Nephron (organoid): ENCODE measurements at regions not wholly inside any gene's neighbourhood (a gene's known extent, or its start where the extent isn't known, plus 50 kb on each side); places are given as distances from the start of the nearest gene placed in this dataset.

Source experiments
- H3K27ac Mint-ChIP-seq, 3 experiments: 2 replicates each; pipeline ENCODE4 v1.8.0; 2020; ENCODE audit warnings: mixed read lengths in 3 of 3, mild to moderate bottlenecking in 2 of 3, moderate library complexity in 1 of 3
- H3K27me3 Mint-ChIP-seq: 2 replicates; pipeline ENCODE4 v1.8.0; 2021; ENCODE audit warnings: low read depth, mild to moderate bottlenecking, moderate library complexity, mixed read lengths
- H3K36me3 Mint-ChIP-seq: 2 replicates; pipeline ENCODE4 v1.8.0; 2020; ENCODE audit warnings: low read depth, mixed read lengths
- H3K4me1 Mint-ChIP-seq: 2 replicates; pipeline ENCODE4 v1.8.0; 2020; ENCODE audit warnings: mixed read lengths
- H3K4me3 Mint-ChIP-seq, 3 experiments: 2 replicates each; pipeline ENCODE4 v1.8.0; 2020; ENCODE audit warnings: mild to moderate bottlenecking in 3 of 3, mixed read lengths in 3 of 3, moderate library complexity in 2 of 3
- H3K9me3 Mint-ChIP-seq: 2 replicates; pipeline ENCODE4 v1.8.0; 2020; ENCODE audit warnings: mixed read lengths
- CTCF ChIP-seq, 3 experiments: fragments of 200-600 bp; sonication (generic); IDR thresholded peaks; one replicate each; pipeline ENCODE4 v1.5.0; 2021; ENCODE audit warnings: antibody characterized with exemption in 3 of 3; ENCODE audit not compliant: unreplicated experiment in 3 of 3

GRCh38 chr4:54414545-54414944, 185.5 kb downstream of the PDGFRA start:
- Mint-ChIP-seq H3K36me3 (no peaks in the 10 kb centered on the region), H3K4me3 (no peak overlapping the region), H3K27ac (no peak overlapping the region), H3K27me3 (no peaks in the 10 kb centered on the region), H3K9me3 (peaks cover 21% of the 10 kb centered on the region), H3K4me1 (no peaks in the 10 kb centered on the region)
- TF ChIP-seq CTCF (IDR thresholded peaks at IDR 0.05; ENCODE audit: unreplicated experiment in 3 of 3), result no peak

- TF ChIP-seq CTCF (IDR thresholded peaks at IDR 0.05; ENCODE audit: unreplicated experiment in 3 of 3), result no peak
- peaks cover 28% of the 10 kb centered on the region for H3K9me3 Mint-ChIP-seq
Observed at GRCh38 chr4:54417476-54417875, 188.4 kb downstream of the PDGFRA start.

GRCh38 chr4:54418468-54418867, 189.4 kb downstream of the PDGFRA start:
- TF ChIP-seq CTCF (IDR thresholded peaks at IDR 0.05; ENCODE audit: unreplicated experiment in 3 of 3), result no peak
- no peaks in the 10 kb centered on the region for H3K27me3 Mint-ChIP-seq
- no peak overlapping the region for H3K27ac Mint-ChIP-seq
- no peaks in the 10 kb centered on the region for H3K36me3 Mint-ChIP-seq
- no peaks in the 10 kb centered on the region for H3K4me1 Mint-ChIP-seq
- H3K9me3 Mint-ChIP-seq, result peaks cover 24% of the 10 kb centered on the region
- H3K4me3 Mint-ChIP-seq, result no peak overlapping the region

More at GRCh38 chr4:54417476-54417875, 188.4 kb downstream of the PDGFRA start:
- Mint-ChIP-seq H3K4me1 (no peaks in the 10 kb centered on the region), H3K36me3 (no peaks in the 10 kb centered on the region), H3K4me3 (no peak overlapping the region), H3K27ac (no peak overlapping the region), H3K27me3 (no peaks in the 10 kb centered on the region)

DNA sequence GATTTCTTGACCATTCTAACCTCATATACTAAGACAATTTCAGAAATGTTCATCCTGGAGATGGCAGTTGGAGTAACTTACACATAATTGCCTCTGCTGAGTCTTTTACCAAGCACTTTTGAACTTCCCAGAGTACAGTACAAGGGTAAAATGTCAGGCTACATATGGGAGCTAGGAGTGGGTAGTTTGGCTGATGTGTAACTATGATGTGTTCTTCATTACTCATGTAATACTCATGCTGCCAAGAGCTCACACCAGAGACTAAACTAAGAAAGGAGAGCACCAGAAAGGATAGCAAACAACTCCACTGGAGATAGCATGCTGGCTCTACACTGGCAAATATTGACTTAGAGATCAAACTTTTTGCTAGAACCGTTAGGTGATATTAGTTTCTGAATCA, 194.0 kb downstream of the PDGFRA start:
- no peak overlapping the region for H3K27ac Mint-ChIP-seq

DNA sequence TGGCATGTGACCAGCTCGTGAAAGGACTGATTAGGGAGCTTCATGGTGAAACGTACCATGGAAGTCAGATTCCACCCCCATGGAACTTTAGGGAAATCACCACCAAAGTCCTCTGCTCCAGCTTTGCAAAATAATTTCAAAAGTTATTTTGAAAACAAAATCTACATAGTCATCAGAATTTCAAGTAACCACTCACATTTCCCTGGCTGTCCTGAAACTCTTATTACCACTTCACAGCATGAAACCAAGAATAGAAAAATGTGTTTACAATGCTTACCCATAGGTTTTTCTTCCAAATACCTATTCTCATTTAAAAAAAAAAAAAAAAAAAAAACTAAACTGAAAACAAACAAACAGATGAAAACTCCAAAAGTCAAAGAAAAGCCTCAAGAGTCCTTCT, 198.7 kb downstream of the PDGFRA start:
- Mint-ChIP-seq H3K4me1 (no peaks in the 10 kb centered on the region), H3K36me3 (no peaks in the 10 kb centered on the region), H3K27ac (no peak overlapping the region), H3K27me3 (peaks cover 4% of the 10 kb centered on the region), H3K9me3 (no peaks in the 10 kb centered on the region), H3K4me3 (no peak overlapping the region)
- TF ChIP-seq CTCF (IDR thresholded peaks at IDR 0.05; ENCODE audit: unreplicated experiment in 3 of 3), result no peak

More for the DNA sequence above, 194.0 kb downstream of the PDGFRA start:
- Mint-ChIP-seq H3K36me3 (no peaks in the 10 kb centered on the region), H3K4me1 (no peaks in the 10 kb centered on the region), H3K9me3 (peaks cover 8% of the 10 kb centered on the region), H3K4me3 (no peak overlapping the region), H3K27me3 (no peaks in the 10 kb centered on the region)
- TF ChIP-seq CTCF (IDR thresholded peaks at IDR 0.05; ENCODE audit: unreplicated experiment in 3 of 3), result no peak

DNA sequence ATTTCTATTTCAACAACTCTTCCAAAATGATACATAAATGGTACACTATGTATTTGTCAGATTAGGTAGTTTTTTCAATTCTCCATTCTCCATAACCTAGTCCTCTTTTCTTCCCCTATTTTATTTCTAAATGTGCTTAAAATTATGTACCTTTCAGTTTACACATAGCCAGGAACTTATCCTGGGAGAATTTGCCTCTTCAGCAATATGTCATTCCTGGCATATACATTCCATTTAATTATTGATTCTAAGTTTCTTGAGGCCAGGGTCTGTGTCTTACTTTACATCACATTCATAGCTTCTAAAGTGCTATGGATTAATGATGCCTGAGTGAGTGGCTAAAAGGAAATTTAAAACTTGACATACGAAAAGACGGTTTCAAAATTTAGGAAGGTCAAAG, 199.8 kb downstream of the PDGFRA start:
- Mint-ChIP-seq H3K4me1 (no peaks in the 10 kb centered on the region), H3K27me3 (peaks cover 6% of the 10 kb centered on the region), H3K36me3 (no peaks in the 10 kb centered on the region), H3K9me3 (no peaks in the 10 kb centered on the region), H3K4me3 (no peak overlapping the region), H3K27ac (no peak overlapping the region)
- TF ChIP-seq CTCF (IDR thresholded peaks at IDR 0.05; ENCODE audit: unreplicated experiment in 3 of 3), result no peak
